HT1080 (cell line): ENCODE measurements at regions not wholly inside any gene's neighbourhood (a gene's known extent, or its start where the extent isn't known, plus 50 kb on each side); places are given as distances from the start of the nearest gene placed in this dataset.

ENCODE experiments used
- DNase-seq: peaks from one replicate; pipeline ENCODE4 v3.0.0-alpha.2; 2015; ENCODE audit warnings: low read depth

GRCh38 chr2:223223156-223223555, 171.2 kb downstream of the KCNE4 start:
- DNase-seq = no peak

GRCh38 chr2:223225266-223225665, 173.3 kb downstream of the KCNE4 start:
- DNase-seq = no peak

GRCh38 chr2:223226264-223226663, 174.3 kb downstream of the KCNE4 start:
- DNase-seq = no peak

- no peak for DNase-seq
Measured at GRCh38 chr2:223227338-223227737, 175.3 kb downstream of the KCNE4 start.

- no peak for DNase-seq
Measured at GRCh38 chr2:223228871-223229270, 176.9 kb downstream of the KCNE4 start.

- no peak for DNase-seq
Measured at GRCh38 chr2:223230352-223230751, 178.4 kb downstream of the KCNE4 start.

- no peak for DNase-seq
Measured at GRCh38 chr2:223232285-223232684, 180.3 kb downstream of the KCNE4 start.

- no peak for DNase-seq
Measured at GRCh38 chr2:223232896-223233295, 180.9 kb downstream of the KCNE4 start.

- no peak for DNase-seq
Measured at GRCh38 chr2:223235986-223236385, 184.0 kb downstream of the KCNE4 start.

GRCh38 chr2:223238301-223238700, 186.3 kb downstream of the KCNE4 start:
- DNase-seq = peak; percentile 61

- no peak for DNase-seq
Measured at GRCh38 chr2:223243233-223243632, 191.2 kb downstream of the KCNE4 start.

GRCh38 chr2:223247136-223247535, 195.1 kb downstream of the KCNE4 start:
- peak; percentile 45 for DNase-seq

GRCh38 chr2:223251656-223252229, 199.8 kb downstream of the KCNE4 start:
- no peak for DNase-seq

GRCh38 chr2:223260681-223261080, 208.7 kb downstream of the KCNE4 start:
- peak; percentile 44 for DNase-seq

GRCh38 chr2:223262946-223263345, 211.0 kb downstream of the KCNE4 start:
- DNase-seq = peak; percentile 15

GRCh38 chr2:223264541-223265193, 212.7 kb downstream of the KCNE4 start:
- no peak for DNase-seq

- DNase-seq = no peak
Measured at GRCh38 chr2:223267160-223267951, 215.4 kb downstream of the KCNE4 start.

- DNase-seq = no peak
Measured at GRCh38 chr2:223269386-223269785, 217.4 kb downstream of the KCNE4 start.

GRCh38 chr2:223270548-223270947, 218.6 kb downstream of the KCNE4 start:
- no peak for DNase-seq

GRCh38 chr2:223273995-223274394, 222.0 kb downstream of the KCNE4 start:
- no peak for DNase-seq

GRCh38 chr2:223282221-223282620, 230.2 kb downstream of the KCNE4 start:
- DNase-seq = no peak

GRCh38 chr2:223283329-223283728, 231.3 kb downstream of the KCNE4 start:
- DNase-seq = no peak

GRCh38 chr2:223283771-223284170, 231.8 kb downstream of the KCNE4 start:
- no peak for DNase-seq
